ENCODE measurements at regions not wholly inside any gene's neighbourhood (a gene's known extent, or its start where the extent isn't known, plus 50 kb on each side); places are given as distances from the start of the nearest gene placed in this dataset.

GRCh38 chr16:85344502-85345128 is 232.3 kb upstream of the CIBAR2 start:
- no peaks in the 10 kb centered on the region for H3K36me3 ChIP-seq (ENCODE audit: control insufficient read depth, insufficient read depth, low read length)
- H3K27me3 ChIP-seq (ENCODE audit: control insufficient read depth, insufficient read depth, low read length): no peaks in the 10 kb centered on the region
- no peaks in the 10 kb centered on the region for H3K9me3 ChIP-seq (ENCODE audit: control insufficient read depth, insufficient read depth, low read length)
- H3K9ac ChIP-seq (ENCODE audit: low read depth, low read length): no peak overlapping the region
- no peaks in the 10 kb centered on the region for H3K4me1 ChIP-seq (ENCODE audit: control insufficient read depth, insufficient read depth, low read length)
- H3K4me3 ChIP-seq (ENCODE audit: low read depth, low read length): no peak overlapping the region

- Histone ChIP-seq H3K27me3 (ENCODE audit: control insufficient read depth, insufficient read depth, low read length) (no peaks in the 10 kb centered on the region), H3K9me3 (ENCODE audit: control insufficient read depth, insufficient read depth, low read length) (no peaks in the 10 kb centered on the region), H3K9ac (ENCODE audit: low read depth, low read length) (no peak overlapping the region), H3K4me1 (ENCODE audit: control insufficient read depth, insufficient read depth, low read length) (no peaks in the 10 kb centered on the region), H3K4me3 (ENCODE audit: low read depth, low read length) (no peak overlapping the region), H3K36me3 (ENCODE audit: control insufficient read depth, insufficient read depth, low read length) (no peaks in the 10 kb centered on the region)
Observed at GRCh38 chr16:85345129-85345639, 232.9 kb upstream of the CIBAR2 start.

GRCh38 chr16:85346404-85347212 is 234.3 kb upstream of the CIBAR2 start:
- H3K4me1 ChIP-seq (ENCODE audit: control insufficient read depth, insufficient read depth, low read length): no peaks in the 10 kb centered on the region
- no peaks in the 10 kb centered on the region for H3K27me3 ChIP-seq (ENCODE audit: control insufficient read depth, insufficient read depth, low read length)
- H3K9ac ChIP-seq (ENCODE audit: low read depth, low read length): no peak overlapping the region
- no peaks in the 10 kb centered on the region for H3K36me3 ChIP-seq (ENCODE audit: control insufficient read depth, insufficient read depth, low read length)
- no peak overlapping the region for H3K4me3 ChIP-seq (ENCODE audit: low read depth, low read length)
- H3K9me3 ChIP-seq (ENCODE audit: control insufficient read depth, insufficient read depth, low read length): no peaks in the 10 kb centered on the region

GRCh38 chr16:85347213-85347591 is 234.9 kb upstream of the CIBAR2 start:
- Histone ChIP-seq H3K4me3 (ENCODE audit: low read depth, low read length) (no peak overlapping the region), H3K36me3 (ENCODE audit: control insufficient read depth, insufficient read depth, low read length) (no peaks in the 10 kb centered on the region), H3K27me3 (ENCODE audit: control insufficient read depth, insufficient read depth, low read length) (no peaks in the 10 kb centered on the region), H3K9ac (ENCODE audit: low read depth, low read length) (no peak overlapping the region), H3K9me3 (ENCODE audit: control insufficient read depth, insufficient read depth, low read length) (no peaks in the 10 kb centered on the region), H3K4me1 (ENCODE audit: control insufficient read depth, insufficient read depth, low read length) (no peaks in the 10 kb centered on the region)

GRCh38 chr16:85348065-85348840 is 236.0 kb upstream of the CIBAR2 start:
- Histone ChIP-seq H3K4me3 (ENCODE audit: low read depth, low read length) (no peak overlapping the region), H3K36me3 (ENCODE audit: control insufficient read depth, insufficient read depth, low read length) (no peaks in the 10 kb centered on the region), H3K4me1 (ENCODE audit: control insufficient read depth, insufficient read depth, low read length) (no peaks in the 10 kb centered on the region), H3K9ac (ENCODE audit: low read depth, low read length) (no peak overlapping the region), H3K27me3 (ENCODE audit: control insufficient read depth, insufficient read depth, low read length) (no peaks in the 10 kb centered on the region), H3K9me3 (ENCODE audit: control insufficient read depth, insufficient read depth, low read length) (peaks cover 3% of the 10 kb centered on the region)

- no peaks in the 10 kb centered on the region for H3K4me1 ChIP-seq (ENCODE audit: control insufficient read depth, insufficient read depth, low read length)
- H3K36me3 ChIP-seq (ENCODE audit: control insufficient read depth, insufficient read depth, low read length): no peaks in the 10 kb centered on the region
- peaks cover 3% of the 10 kb centered on the region for H3K9me3 ChIP-seq (ENCODE audit: control insufficient read depth, insufficient read depth, low read length)
- no peak overlapping the region for H3K4me3 ChIP-seq (ENCODE audit: low read depth, low read length)
- no peak overlapping the region for H3K9ac ChIP-seq (ENCODE audit: low read depth, low read length)
- H3K27me3 ChIP-seq (ENCODE audit: control insufficient read depth, insufficient read depth, low read length): no peaks in the 10 kb centered on the region
Observed at GRCh38 chr16:85348911-85349334, 236.7 kb upstream of the CIBAR2 start.

- H3K9ac ChIP-seq (ENCODE audit: low read depth, low read length): no peak overlapping the region
- no peaks in the 10 kb centered on the region for H3K36me3 ChIP-seq (ENCODE audit: control insufficient read depth, insufficient read depth, low read length)
- H3K9me3 ChIP-seq (ENCODE audit: control insufficient read depth, insufficient read depth, low read length): peaks cover 3% of the 10 kb centered on the region
- no peaks in the 10 kb centered on the region for H3K27me3 ChIP-seq (ENCODE audit: control insufficient read depth, insufficient read depth, low read length)
- H3K4me3 ChIP-seq (ENCODE audit: low read depth, low read length): no peak overlapping the region
- H3K4me1 ChIP-seq (ENCODE audit: control insufficient read depth, insufficient read depth, low read length): no peaks in the 10 kb centered on the region
Observed at GRCh38 chr16:85349365-85350145, 237.3 kb upstream of the CIBAR2 start.

GRCh38 chr16:85350146-85350728 is 238.0 kb upstream of the CIBAR2 start:
- Histone ChIP-seq H3K27me3 (ENCODE audit: control insufficient read depth, insufficient read depth, low read length) (no peaks in the 10 kb centered on the region), H3K36me3 (ENCODE audit: control insufficient read depth, insufficient read depth, low read length) (no peaks in the 10 kb centered on the region), H3K9me3 (ENCODE audit: control insufficient read depth, insufficient read depth, low read length) (peaks cover 3% of the 10 kb centered on the region), H3K4me3 (ENCODE audit: low read depth, low read length) (no peak overlapping the region), H3K9ac (ENCODE audit: low read depth, low read length) (no peak overlapping the region), H3K4me1 (ENCODE audit: control insufficient read depth, insufficient read depth, low read length) (no peaks in the 10 kb centered on the region)

GRCh38 chr16:85350973-85351372 is 238.7 kb upstream of the CIBAR2 start:
- H3K4me1 ChIP-seq (ENCODE audit: control insufficient read depth, insufficient read depth, low read length): no peaks in the 10 kb centered on the region
- H3K27me3 ChIP-seq (ENCODE audit: control insufficient read depth, insufficient read depth, low read length): no peaks in the 10 kb centered on the region
- no peak overlapping the region for H3K4me3 ChIP-seq (ENCODE audit: low read depth, low read length)
- peaks cover 3% of the 10 kb centered on the region for H3K9me3 ChIP-seq (ENCODE audit: control insufficient read depth, insufficient read depth, low read length)
- H3K9ac ChIP-seq (ENCODE audit: low read depth, low read length): no peak overlapping the region
- no peaks in the 10 kb centered on the region for H3K36me3 ChIP-seq (ENCODE audit: control insufficient read depth, insufficient read depth, low read length)

- Histone ChIP-seq H3K27me3 (ENCODE audit: control insufficient read depth, insufficient read depth, low read length) (no peaks in the 10 kb centered on the region), H3K4me1 (ENCODE audit: control insufficient read depth, insufficient read depth, low read length) (no peaks in the 10 kb centered on the region), H3K4me3 (ENCODE audit: low read depth, low read length) (no peak overlapping the region), H3K36me3 (ENCODE audit: control insufficient read depth, insufficient read depth, low read length) (no peaks in the 10 kb centered on the region), H3K9me3 (ENCODE audit: control insufficient read depth, insufficient read depth, low read length) (peaks cover 3% of the 10 kb centered on the region), H3K9ac (ENCODE audit: low read depth, low read length) (no peak overlapping the region)
Observed at GRCh38 chr16:85353013-85353412, 240.7 kb upstream of the CIBAR2 start.

All from iPS-15b (cell line).